ENCODE measurements at regions not wholly inside any gene's neighbourhood (a gene's known extent, or its start where the extent isn't known, plus 50 kb on each side); places are given as distances from the start of the nearest gene placed in this dataset.
"Not testable (repeated sequence)": the region's sequence is repeated elsewhere in the genome, so short reads cannot be mapped to it uniquely, and the experiment has no call there.

DNA sequence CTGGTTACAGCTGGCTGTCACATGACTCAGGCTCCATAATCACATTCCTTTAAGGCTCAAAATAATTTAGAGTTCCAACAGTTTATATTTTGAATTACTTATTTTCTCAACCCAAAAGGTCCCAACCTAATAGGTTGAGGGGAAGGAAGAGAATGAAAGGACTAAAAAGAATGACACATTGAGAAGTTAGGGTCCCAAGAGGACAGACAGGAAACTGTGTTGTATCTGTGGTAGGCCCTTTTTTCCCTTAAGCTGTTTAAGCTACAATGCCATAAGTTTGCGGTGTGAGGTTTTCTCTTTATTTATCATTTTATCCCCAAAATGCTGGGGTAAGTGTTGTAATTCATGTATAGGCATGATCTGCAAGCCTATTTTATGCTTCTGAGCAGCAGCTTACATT lies 290.2 kb downstream of the ZNF674 start:
- in situ Hi-C loops (cut with HindIII; ENCODE audit: low pct_ligation_motif_present, low pct_unique_long_range_greater_than_20kb, low sequenced_read_pairs), result no loop called here
- no peak for DNase-seq

DNA sequence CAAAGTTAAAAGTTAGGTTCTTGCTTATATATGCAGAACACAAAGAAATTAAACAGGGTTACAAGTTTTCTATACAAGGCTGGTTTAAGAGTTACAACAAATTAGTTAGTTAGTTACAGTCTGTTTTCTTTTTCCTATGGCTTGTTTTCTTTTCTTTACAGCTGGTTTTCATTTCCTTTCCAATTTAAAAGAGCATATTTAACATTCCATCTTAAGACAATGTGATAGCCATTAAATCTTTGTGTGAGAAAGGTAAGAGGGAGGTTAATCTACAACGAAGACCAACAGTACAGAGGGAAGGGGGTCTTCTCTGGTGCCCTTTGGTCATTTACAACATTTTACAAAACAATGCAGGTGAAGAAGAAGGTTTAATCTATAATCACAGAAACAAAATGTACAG lies 290.6 kb downstream of the ZNF674 start:
- in situ Hi-C loops (cut with HindIII; ENCODE audit: low pct_ligation_motif_present, low pct_unique_long_range_greater_than_20kb, low sequenced_read_pairs), result no loop called here
- DNase-seq, result no peak

DNA sequence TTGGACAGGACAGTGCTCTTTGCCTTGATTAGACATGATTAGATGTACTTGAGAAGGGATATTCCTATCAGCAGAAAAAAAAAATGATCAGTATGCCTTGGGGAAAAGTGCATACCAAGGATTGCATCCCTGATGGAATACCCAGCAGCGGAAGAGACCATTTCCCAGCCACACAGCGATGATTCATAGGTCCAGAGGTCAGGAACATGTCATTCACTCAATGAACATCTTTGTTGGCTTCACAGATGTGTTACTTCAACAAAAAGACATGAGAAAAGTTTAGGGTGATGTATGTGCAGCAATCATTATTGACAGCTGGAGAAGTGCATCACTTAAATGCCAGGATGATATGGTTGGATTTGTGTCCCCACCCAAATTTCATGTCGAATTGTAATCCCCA lies 293.5 kb downstream of the ZNF674 start:
- DNase-seq, result no peak
- in situ Hi-C loops (cut with HindIII; ENCODE audit: low pct_ligation_motif_present, low pct_unique_long_range_greater_than_20kb, low sequenced_read_pairs), result no loop called here

DNA sequence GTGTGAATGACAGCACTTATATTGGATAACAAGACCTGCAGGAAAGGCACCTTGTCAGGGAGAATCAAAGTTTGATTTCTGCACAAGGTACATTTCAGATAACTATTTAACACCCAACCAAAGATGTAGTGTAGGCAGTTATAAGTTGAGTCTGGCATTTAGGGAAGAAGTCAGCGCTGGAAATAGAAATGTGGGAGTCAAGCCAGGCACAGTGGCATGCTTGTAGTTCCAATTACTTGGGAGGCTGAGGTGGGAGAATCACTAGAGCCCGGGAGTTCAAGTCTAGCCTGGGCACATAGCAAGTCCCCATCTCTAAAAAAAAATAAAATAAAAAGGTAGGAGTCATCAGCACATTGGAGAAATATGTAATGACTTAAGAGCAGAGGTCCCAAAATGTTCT lies 295.1 kb downstream of the ZNF674 start:
- DNase-seq, result no peak
- in situ Hi-C loops (cut with HindIII; ENCODE audit: low pct_ligation_motif_present, low pct_unique_long_range_greater_than_20kb, low sequenced_read_pairs), result no loop called here

GRCh38 chrX:46247456-46247855 lies 297.8 kb downstream of the ZNF674 start:
- in situ Hi-C loops (cut with HindIII; ENCODE audit: low pct_ligation_motif_present, low pct_unique_long_range_greater_than_20kb, low sequenced_read_pairs), result no loop called here
- DNase-seq, result no peak

DNA sequence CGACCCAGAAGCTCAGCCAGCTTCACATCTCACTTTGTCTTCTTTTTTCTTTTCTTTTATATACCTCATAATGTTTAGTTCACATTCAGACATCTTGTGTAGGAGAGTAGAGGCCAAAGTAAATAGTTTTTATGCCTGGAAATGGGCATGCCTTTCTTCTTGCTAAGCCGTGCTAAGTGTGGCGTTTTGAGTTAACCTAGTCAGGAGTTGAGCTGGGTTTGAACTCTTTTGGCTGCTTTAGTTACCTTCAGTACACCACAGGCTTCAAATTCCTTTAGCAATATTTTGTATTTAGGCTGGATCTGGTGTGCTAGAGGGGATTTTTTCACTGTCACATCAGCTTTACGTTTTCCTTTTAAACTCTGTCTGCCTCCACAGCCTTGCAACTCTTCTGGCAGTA lies 300.8 kb downstream of the ZNF674 start:
- in situ Hi-C loops (cut with HindIII; ENCODE audit: low pct_ligation_motif_present, low pct_unique_long_range_greater_than_20kb, low sequenced_read_pairs), result no loop called here
- no peak for DNase-seq

- DNase-seq, result no peak
- in situ Hi-C loops (cut with HindIII; ENCODE audit: low pct_ligation_motif_present, low pct_unique_long_range_greater_than_20kb, low sequenced_read_pairs), result no loop called here
These were observed 308.8 kb downstream of the ZNF674 start for GRCh38 chrX:46236411-46236810.

GRCh38 chrX:46235778-46236177 lies 309.4 kb downstream of the ZNF674 start:
- in situ Hi-C loops (cut with HindIII; ENCODE audit: low pct_ligation_motif_present, low pct_unique_long_range_greater_than_20kb, low sequenced_read_pairs), result no loop called here
- DNase-seq, result no peak

DNA sequence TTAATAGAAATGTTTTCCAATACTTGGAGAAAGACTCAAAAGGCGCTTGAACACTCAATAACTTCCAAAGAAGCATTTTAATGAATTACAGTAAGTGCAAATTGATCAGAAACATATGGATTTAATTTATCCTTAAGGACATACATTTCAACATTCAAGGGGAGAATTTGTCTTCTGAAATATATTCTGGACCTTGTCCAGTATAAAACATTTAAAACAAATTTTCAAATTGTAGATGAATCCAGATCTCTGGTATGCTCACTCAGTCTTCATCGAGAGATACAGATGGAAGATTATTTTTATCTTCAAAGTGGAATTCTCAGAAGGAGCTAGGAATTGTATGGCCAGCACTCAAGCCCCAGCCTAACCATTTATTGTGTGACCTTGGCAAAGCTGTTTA lies 310.4 kb downstream of the ZNF674 start:
- in situ Hi-C loops (cut with HindIII; ENCODE audit: low pct_ligation_motif_present, low pct_unique_long_range_greater_than_20kb, low sequenced_read_pairs), result no loop called here
- no peak for DNase-seq

DNA sequence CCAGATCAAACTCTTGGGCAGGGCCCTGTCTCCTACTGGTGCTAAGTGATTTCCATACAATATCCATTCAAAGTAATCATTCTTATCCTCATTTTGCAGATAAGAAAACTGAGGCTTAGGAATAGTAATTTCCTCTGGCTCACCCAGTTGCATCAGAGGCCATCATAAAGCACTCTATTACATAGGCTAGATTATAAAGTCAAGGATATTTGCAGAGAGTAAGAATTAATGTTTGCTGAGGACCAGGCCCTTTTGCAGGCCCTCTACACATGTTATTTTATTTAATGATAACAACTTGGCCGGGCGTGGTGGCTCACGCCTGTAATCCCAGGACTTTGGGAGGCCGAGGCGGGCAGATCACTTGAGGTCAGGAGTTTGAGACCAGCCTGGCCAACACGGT lies 316.8 kb downstream of the ZNF674 start:
- in situ Hi-C loops (cut with HindIII; ENCODE audit: low pct_ligation_motif_present, low pct_unique_long_range_greater_than_20kb, low sequenced_read_pairs), result no loop called here
- no peak for DNase-seq

DNA sequence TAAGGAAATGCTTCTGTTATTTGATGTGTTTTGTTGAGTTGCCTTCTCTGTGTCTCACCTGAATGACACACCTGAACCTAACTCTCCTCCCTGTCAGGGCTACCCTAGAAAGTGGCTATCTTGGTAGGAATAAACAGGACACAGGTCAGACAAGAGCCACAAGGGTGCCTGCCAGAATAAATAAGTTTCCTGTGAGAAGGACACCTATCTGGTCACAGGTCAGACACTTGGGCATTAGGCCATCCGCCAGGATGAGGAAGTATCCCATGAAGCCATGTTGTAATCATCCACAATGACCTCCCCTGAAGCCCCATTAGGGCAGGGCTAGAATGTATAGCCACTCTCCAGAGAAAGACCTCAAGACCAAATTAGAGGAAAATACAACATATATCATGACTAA lies 318.8 kb downstream of the ZNF674 start:
- in situ Hi-C loops (cut with HindIII; ENCODE audit: low pct_ligation_motif_present, low pct_unique_long_range_greater_than_20kb, low sequenced_read_pairs), result no loop called here
- DNase-seq, result no peak

DNA sequence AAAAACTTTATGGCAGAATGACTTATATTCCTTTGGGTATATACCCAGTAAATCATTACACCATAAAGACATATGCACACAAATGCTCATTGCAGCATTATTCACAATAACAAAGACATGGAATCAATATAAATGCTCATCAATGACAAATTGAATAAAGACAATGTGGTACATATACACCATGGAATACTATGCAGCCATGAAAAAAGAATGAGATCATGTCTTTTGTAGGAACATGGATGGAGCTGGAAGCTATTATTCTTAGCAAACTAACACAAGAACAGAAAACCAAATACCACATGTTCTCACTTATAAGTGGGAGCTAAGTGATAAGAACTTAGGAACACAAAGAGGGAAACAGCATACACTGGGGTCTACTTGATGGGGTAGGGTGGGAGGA lies 321.7 kb downstream of the ZNF674 start:
- in situ Hi-C loops (cut with HindIII; ENCODE audit: low pct_ligation_motif_present, low pct_unique_long_range_greater_than_20kb, low sequenced_read_pairs); DNase-seq: not testable (repeated sequence)

GRCh38 chrX:46220822-46221221 lies 324.4 kb downstream of the ZNF674 start:
- no peak for DNase-seq
- in situ Hi-C loops (cut with HindIII; ENCODE audit: low pct_ligation_motif_present, low pct_unique_long_range_greater_than_20kb, low sequenced_read_pairs), result no loop called here

GRCh38 chrX:46218373-46218772 lies 326.8 kb downstream of the ZNF674 start:
- DNase-seq, result no peak
- in situ Hi-C loops (cut with HindIII; ENCODE audit: low pct_ligation_motif_present, low pct_unique_long_range_greater_than_20kb, low sequenced_read_pairs), result no loop called here

GRCh38 chrX:46216406-46216805 lies 328.8 kb downstream of the ZNF674 start:
- DNase-seq, result no peak
- in situ Hi-C loops (cut with HindIII; ENCODE audit: low pct_ligation_motif_present, low pct_unique_long_range_greater_than_20kb, low sequenced_read_pairs), result no loop called here

DNA sequence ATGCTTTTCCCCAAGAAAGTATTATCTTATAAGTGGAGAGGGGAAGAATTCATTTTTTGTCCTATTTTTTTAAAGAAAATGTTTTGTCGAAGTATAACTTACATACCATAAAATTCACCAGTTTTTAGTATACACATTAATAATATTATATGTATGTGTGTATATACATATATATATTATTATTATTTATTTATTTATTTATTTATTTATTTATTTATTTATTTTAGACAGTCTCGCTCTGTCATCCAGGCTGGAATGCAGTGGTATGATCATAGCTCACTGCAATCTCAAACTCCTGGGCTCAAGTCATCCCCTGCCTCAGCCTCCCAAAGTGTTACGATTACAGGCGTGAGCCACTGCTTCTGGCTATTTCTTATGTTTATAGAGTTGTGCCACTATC lies 334.1 kb downstream of the ZNF674 start:
- DNase-seq, result no peak
- in situ Hi-C loops (cut with HindIII; ENCODE audit: low pct_ligation_motif_present, low pct_unique_long_range_greater_than_20kb, low sequenced_read_pairs), result no loop called here

DNA sequence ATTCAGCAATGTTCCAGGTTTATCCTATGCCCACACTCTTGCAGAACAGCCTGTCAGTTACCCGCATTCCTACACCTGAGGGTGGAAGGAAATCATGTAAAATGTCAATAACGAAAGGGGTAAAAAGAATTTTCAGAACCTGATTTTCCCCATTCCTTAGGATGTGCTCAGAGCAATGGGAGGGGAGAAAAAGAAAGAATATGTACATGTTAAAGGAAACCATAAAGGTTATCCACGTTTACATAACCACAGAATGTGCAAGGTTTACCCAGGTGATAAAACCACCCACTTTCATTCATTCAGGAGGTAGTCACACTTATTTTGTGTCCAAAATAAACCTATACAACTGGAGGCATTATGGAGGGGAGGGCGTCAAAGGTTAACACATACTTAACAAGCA lies 335.5 kb downstream of the ZNF674 start:
- no peak for DNase-seq
- in situ Hi-C loops (cut with HindIII; ENCODE audit: low pct_ligation_motif_present, low pct_unique_long_range_greater_than_20kb, low sequenced_read_pairs), result no loop called here

DNA sequence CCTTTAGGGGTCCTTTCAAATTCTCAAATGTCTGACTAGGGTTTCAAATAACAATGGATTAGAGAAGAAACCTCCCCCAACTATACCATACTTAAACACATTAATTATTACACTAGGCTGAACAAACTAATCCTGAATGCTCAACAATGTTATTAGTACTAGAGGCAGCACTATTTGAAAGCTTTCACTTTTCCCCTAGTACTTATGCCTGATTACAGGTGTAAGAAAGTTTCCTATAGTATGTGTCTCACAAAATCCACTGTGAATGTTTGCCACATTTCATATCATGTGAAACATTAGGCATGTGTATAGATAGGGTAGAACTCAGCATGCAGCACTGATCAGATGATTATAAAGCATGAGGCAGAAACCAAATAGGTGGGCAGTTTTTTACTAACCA lies 336.2 kb downstream of the ZNF674 start:
- DNase-seq, result no peak
- in situ Hi-C loops (cut with HindIII; ENCODE audit: low pct_ligation_motif_present, low pct_unique_long_range_greater_than_20kb, low sequenced_read_pairs), result no loop called here

- in situ Hi-C loops (cut with HindIII; ENCODE audit: low pct_ligation_motif_present, low pct_unique_long_range_greater_than_20kb, low sequenced_read_pairs), result no loop called here
- peak; percentile 2 for DNase-seq
These were observed 336.9 kb downstream of the ZNF674 start for GRCh38 chrX:46208225-46208854.

GRCh38 chrX:46204721-46205422 lies 340.3 kb downstream of the ZNF674 start:
- no peak for DNase-seq
- in situ Hi-C loops (cut with HindIII; ENCODE audit: low pct_ligation_motif_present, low pct_unique_long_range_greater_than_20kb, low sequenced_read_pairs), result no loop called here
